HG02884 (cell line): ENCODE measurements at regions not wholly inside any gene's neighbourhood (a gene's known extent, or its start where the extent isn't known, plus 50 kb on each side); places are given as distances from the start of the nearest gene placed in this dataset.

Experiments
- ATAC-seq: cut with Tn5 transposase; IDR thresholded peaks from one replicate; pipeline ENCODE4 v1.9.1; 2021; ENCODE audit warnings: mild to moderate bottlenecking, moderate library complexity; ENCODE audit not compliant: unreplicated experiment

DNA sequence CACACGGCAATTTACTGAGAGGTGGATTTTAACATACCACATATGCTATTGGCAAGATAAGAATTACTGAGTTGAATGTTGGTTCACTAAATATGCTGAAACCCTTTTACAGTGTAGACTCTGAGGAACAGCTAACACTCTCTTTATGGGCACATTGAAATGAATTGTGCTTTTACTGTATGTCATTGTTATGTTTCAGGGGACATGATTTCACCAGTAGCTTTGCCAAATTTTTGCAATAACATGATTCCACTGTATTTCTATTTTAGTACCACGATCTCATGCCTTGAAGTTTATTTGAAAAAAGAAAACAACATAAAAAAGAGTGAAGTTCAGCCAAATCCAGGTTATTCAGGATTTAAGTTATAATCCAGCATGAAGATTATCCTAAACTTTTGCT is 188.5 kb downstream of the HLX start:
- ATAC-seq: no peak

DNA sequence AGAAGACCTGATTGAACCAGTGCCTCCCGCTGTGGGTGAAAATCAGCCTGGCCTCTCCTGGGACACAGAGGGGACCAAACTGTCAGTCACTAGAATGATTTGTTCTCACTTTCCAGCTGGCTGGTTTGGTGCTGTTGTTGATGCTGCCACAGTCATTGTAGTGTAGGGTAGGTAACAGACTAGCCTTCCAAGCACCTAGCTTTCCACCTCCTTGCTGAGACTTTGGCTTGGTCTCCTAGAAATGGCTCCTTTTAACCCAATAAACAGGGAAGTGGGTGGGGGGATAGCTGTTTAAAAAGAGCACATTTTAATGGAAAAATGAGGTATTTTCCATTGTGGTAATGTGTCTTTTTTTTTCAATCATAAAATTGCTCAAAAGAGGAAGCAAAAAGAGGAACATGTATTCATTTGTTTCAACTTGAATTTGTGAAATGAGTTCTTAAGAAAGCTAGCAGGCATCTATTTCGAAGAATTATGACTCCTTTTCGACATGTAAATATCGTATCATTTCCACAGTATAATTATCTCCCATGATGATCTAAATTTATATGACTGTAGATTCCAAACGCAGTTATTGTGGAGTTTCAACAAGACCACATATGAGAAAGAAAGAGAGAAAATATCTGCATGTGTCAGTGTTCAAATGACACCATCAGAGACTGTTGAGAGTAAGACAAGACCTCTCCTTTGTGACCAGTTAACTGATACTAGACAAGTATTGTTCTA is 190.1 kb downstream of the HLX start:
- peak; percentile 78 for ATAC-seq

DNA sequence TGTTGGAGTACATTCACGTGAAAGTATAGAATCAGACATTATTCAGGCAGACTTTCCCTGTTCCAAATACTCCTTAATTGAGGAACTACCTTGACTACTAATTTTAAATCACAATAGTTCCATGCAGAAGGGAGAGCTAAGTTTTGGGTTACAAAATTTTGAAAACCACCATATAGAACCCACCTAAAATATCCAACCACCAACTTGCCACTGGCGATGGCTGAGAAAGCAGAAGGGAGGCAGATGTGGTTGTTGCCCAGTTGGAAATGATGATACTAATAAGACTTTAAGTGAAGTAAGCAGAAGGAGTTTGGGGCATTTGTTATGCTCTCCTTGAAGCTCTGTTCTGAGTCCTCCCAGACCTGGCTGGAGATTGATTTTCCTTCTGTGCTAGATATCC is 190.7 kb downstream of the HLX start:
- ATAC-seq: no peak

DNA sequence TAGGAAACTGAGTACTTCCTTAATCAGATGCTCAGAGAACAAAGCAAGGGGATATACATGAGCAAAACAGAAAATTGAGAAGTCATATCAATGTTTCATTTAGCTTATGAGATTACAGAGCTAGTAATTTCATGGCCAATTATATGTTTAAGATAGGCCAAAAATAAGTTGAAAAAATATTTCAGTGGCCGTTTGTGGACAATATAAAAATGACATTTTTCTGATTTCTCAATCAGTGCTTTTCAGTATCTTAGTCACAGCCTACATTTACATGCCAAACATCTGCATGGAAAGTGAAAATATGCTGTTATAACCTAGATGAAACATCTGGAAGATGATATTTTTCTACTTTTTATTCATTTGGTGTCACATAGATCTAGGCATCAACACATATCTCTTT is 192.5 kb downstream of the HLX start:
- no peak for ATAC-seq

DNA sequence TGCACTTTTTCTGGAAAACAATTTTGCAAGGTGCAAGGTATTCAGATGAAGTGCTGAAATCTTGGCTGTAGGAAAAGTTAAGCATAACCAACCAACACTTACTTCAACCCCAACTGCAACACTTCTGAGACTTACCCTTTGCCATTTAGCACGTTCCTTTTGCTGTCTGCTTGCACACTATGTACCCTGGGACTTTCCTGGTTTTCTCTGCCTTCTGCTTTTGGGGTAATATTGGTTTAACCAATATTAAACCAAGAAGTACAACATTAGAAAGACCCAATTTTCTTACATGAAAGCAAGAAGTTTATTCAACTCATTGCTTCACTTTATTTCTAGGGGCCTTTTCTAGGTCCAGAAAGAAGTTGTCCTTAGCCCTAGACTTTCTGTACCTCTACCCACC is 193.0 kb downstream of the HLX start:
- no peak for ATAC-seq

DNA sequence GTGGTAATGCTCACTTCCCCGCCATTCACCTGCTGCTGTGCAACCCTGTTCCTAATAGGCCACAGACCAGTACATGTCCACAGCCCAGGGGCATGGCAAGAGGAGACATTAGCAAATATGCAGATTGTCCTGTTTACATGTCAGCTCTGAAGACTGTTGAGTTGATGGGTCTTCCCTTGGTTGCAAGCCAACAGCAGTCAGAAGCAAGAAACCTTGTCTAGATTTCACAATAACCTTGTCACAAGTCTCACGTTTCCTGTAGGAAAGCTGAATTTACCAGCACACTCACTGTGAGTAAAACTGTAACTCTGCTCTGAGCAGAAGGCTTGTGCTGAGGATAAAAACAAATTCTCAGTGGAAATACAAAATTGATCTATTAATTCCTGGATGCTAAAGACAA is 195.1 kb downstream of the HLX start:
- no peak for ATAC-seq

DNA sequence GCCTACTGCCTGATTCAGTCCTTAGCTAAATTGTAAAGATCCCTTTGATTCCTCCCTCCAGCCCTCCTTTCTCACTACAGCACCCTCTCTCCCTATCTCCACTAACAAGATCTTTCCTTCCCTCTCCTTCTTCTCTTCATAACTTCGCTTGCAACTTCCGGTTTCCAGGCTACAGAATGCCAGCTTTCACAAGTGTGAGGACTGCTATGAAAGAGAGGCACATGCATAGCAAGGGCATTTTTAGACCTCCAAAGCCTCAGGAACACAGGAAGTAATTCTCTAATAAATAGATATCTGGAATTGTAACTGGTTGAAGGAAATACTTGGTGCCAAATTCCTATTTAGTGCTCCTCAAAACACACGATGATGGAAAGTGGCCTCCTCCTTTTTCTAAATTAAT is 196.7 kb downstream of the HLX start:
- ATAC-seq: no peak

DNA sequence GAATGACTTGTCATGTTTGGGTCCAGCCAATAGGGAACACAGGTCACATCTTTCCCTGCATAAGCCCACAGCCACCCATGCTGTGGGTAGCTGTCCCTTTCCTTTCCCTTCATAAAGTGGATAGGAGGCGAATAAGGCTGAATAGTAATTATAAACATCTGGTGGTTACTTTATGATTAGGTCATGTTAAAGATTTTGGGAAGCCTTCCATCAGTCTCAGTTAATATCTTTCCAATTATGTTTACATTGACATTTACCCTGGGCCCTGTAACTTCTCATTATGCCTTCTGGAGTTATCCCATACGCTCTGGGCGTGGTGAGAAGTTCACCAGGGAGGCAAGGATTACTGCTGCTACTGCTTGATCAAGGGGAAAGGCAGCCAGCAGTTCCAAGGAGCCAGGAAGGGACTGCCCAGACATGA is 197.2 kb downstream of the HLX start:
- ATAC-seq: no peak

DNA sequence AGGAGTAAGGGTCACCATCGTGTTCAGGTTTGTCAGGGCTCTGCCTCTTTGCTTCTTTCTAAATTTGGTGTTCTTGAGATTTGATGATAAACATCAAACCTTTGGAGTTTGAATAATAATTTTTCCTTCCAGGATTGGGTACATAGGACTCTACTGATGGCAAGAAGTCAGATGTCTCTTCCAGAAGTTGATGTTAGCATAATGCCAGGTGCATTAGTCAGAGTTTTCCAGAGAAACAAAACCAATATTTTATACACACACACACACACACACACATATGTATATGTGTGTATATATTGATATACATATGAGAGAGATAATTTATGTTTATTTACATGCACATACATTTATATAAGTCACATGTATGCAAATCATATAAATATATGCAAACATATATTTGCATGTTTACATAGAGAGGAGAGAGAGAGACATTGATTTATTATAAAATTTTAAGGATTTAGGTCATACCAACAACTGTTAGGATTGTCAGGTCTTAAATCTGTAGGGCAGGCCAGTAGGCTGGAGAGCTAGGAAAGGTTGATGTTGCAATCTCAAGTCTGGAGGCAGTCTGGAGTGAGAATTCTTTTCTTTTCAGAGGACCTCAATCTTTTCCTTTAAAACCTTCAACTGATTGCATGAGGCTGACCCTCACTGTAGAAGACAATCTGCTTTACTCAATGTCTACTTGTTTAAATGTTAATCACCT is 199.2 kb downstream of the HLX start:
- no peak for ATAC-seq

DNA sequence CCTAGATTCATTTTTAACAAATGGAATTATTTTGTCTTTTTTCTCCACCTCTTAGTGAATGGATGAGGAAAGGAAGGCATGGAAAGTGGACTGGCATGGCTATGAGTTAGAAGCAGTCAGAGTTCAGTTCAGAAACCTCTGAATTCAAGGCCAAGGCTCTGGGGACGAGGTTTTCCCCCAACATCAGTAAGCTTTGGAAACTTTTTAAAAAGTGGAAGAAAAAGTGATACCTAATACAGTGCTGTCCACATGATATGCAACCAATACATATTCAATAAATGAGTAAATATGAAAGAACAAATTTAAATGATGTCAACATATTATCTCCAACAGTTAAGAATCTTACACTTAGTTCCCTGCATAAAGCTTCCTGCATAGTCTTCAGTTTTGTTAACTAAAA is 204.7 kb downstream of the HLX start:
- ATAC-seq: no peak

DNA sequence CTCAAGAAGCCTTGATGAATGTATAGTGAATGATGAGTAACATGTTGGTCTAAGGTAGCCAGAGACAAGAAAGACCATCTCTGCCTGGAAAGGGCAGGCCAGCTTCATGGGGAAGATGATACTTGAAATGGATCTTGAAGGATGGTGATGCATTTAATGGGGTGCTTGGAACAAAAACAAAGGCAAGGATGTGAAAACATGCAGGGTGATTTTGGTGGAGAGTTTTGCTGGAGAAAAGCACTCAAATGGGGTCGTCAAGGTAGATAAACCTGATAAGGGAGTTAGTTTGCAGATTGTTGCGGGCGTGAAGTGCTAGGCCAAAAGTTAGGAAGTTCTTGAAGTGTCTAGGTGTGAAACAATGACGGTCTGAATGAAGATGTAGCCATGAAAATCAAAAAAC is 205.4 kb downstream of the HLX start:
- no peak for ATAC-seq

DNA sequence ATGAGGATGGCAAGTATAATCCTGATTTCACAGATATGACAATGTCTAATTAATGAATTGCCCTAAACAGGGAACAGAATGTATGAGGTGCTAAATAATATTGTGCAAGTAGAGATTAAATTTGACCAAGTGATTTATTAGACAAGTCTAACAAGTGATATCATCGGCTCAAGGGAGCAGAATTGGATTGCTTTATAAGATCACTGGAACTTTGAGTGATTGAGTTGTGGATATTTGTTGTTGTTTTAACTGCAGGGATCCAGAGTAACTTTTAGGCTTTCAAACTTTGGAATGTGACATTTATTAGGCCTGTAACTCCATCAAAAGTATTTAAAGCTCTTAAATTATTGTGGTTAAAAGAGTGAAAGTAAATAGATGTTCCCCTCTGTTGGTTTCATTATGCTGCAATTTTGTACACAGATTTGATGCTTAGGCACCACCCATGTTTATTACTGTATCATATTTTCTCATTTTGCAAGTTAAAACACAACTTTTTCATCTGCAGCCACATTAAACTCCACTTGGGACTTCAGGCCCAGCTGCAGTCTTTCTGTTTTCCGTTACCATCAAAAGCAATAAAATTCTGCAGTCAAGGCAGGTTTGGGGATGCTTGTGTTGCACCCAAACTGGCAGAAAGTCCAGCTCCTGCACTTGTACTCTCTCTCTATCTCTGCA is 206.6 kb downstream of the HLX start:
- ATAC-seq: no peak

DNA sequence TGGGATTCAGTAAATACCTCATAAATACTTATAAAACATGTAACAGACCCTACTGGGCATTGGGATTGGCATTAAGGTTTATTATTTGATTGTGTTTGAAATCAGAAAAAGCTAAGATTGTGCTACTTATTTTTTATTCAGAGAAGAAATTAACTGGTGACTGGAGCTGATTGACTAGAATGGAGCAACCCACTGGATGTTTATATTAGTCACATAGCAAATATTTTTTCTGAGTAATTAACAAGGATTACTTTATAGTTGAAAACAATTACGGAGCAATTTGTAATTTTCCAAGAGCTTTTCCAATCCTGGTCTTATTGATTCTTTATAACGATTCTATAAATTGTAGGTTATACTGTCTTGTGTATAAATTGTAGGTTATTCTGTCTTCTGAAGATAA is 208.7 kb downstream of the HLX start:
- ATAC-seq: no peak

DNA sequence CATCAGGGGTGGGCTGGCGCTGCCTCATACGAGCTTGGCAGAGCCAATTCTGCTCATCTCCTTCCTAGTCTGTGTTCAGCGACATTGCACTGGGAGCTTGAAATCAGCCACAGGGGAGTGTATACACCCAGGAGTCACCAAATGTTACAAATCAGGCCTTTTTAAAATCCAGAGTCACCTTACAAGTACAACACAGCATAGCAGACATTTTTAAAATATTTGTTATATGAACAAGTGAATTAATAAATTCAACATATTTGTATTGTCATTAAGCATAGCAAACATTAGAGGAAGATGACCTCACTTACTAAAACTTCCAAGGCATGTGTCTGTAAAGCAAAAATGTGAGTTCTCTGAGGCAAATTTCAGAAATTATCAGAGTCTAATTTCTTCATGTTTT is 210.0 kb downstream of the HLX start:
- ATAC-seq: no peak

DNA sequence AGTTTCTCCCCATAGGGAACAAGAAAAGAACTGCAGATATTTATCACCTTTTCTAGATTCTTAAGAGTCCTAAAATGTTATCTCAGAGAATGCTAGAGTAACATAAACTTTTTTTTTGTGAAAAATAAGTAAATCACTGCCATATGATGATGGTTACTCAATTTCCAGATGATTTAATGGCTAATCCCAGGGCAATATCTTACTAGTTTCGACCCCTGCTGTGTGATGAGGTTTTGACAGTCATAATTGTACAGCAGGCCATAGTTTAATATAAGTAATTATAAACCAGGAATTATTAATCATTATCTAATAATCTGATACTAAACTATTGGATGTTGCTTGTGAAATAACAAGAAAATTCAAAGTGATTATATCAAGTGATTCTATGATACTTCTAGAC is 210.6 kb downstream of the HLX start:
- ATAC-seq: no peak

DNA sequence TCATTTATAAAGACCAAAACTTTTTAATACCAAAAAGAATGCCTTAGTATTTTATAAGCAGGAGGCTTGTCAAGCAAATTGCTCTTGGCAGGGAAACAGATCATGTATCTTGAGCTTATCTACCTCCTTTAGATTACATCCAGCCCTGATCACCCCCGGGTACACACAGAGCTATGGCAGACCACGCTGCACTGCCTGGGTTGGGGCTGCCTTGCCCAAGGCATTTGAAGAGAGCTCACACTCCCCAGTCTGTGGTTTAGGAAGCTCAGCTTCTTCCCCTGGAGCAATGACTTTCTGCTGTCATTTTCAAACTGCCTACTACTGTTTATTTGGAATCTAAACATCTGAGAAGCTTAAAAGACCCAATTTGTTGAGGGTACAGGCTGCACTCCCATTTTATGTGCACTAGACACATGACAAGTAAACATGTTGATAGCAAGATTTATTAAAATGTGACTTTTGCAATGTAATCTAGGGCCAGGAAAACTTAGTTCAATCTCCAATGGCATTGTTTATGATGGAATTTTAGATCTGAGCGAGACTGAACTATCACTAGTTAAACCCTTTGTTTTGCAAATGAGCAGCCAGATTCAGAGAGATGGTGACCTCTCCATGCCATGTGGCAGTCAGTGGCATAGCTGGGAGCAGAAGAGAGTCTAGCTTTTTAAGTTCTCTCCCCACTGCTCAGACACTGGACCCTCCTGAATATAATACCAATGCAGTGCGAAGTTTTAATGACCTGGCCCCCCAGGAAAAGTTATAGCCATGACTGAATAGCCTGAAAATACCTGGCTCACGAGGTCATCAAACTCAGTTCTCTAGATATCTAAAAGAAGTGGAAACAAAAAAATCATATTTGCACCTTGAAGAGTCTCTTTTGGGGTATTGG is 214.9 kb downstream of the HLX start:
- ATAC-seq: no peak

DNA sequence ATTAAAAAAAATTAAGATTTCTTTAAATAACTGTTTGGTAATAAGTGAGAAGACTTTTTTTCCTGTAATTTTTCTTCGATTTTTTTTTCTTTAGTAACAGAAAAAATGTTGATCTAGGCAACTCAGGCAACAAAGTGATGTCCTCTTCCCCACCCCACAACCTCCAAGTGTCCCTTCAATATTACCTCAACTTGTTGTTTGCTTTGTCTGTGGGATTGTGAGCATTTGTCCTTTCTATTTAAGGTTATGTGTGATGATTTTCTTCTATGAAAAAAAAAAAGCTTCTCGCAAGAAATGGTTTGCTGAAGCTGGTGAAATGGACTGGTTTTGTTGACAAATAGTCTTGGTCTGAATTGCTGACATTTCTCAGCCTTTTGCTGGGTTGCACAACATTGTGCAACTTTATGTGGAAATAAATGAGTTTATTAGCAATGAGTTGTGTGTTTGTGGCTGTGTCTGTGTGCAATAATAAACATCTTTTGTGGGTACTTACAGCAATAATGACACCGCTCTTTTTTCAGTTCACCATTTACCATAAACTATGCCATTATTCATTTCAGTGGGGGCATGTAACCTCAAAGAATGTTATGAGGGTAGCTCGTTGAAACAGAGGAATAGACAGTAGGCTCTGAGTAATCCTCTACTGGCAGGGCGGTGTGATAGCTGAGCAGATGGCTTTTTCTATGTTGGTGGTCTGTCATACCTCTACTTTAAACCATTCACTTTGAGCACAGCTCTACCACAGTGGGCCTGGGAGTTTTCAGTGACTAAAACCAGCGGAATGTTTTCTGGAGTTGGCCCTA is 218.4 kb downstream of the HLX start:
- no peak for ATAC-seq

DNA sequence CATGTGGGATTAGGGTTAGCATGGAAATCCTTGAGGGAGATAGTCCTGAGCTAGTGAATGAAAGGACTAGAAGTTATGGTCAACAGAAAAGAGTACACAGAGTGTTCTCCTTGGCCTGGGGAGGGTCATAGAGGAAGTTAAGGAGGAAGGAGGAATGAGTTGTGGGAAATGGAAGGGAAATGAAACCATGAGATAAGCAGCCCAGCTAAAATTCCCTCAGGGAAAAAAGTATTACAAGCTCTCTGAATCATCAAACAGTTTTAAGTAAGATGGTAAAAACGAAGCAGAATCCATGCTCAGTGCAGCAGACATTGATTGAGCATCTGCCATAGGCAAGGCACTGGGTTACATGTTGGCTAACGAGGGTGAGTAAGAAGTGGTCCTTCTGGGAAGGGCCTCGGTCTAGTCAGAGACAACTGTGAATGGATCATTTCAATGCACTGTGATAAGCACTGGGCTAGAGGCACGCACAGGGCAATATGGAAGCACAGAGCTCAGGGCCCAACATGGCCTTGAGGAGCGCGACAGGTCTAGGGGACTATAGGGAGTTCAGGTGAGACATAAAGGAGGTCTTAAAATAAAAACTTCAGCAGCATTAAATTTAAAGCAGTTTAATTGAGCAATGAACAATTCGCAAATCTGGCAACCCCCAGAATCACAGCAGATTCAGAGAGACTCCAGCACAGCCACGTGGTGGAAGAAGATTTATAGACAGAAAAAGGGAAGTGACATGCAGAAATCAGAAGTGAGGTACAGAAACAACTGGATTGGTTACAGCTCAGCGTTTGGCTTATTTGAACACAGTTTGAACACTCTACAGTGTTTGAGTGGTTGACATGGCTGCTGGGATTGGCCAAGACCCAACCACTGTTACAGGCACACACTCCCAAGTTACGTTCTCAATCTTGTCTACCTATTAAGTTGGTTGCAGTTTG is 219.5 kb downstream of the HLX start:
- ATAC-seq: no peak
